Stimulated activated naive CD8-positive, alpha-beta T cell treated with anti-CD3 and anti-CD28 coated beads, Interleukin-15, Interleukin-2, amounts not matched to agents 100 U/mL and 50 U/mL, for 24 hours (primary cell): ENCODE measurements at regions not wholly inside any gene's neighbourhood (a gene's known extent, or its start where the extent isn't known, plus 50 kb on each side); places are given as distances from the start of the nearest gene placed in this dataset.

ENCODE experiments used
- ATAC-seq: fragments of 150-1000 bp; cut with Tn5 transposase; one replicate; pipeline ENCODE4 v1.10.0; 2021
- DNase-seq: peaks from one replicate; pipeline ENCODE4 v3.0.0; 2021

- no peak for ATAC-seq
- no peak for DNase-seq
Observed at GRCh38 chr9:27880635-27881034, 307.4 kb upstream of the C9orf72 start.

GRCh38 chr9:27888661-27889295 lies 315.5 kb upstream of the C9orf72 start:
- ATAC-seq (peak; percentile 49), DNase-seq (peak; percentile 68)

GRCh38 chr9:27924502-27924901 lies 351.2 kb upstream of the C9orf72 start:
- no peak for DNase-seq
- no peak for ATAC-seq

- no peak for ATAC-seq
- DNase-seq = no peak
Observed at GRCh38 chr9:27925815-27926214, 352.5 kb upstream of the C9orf72 start.

- ATAC-seq (no peak), DNase-seq (no peak)
Observed at GRCh38 chr9:27929841-27930240, 356.6 kb upstream of the C9orf72 start.

- ATAC-seq = no peak
- no peak for DNase-seq
Observed at GRCh38 chr9:27933210-27934025, 360.1 kb upstream of the C9orf72 start.

- no peak for ATAC-seq
- DNase-seq = no peak
Observed at GRCh38 chr9:27934471-27934870, 361.2 kb upstream of the C9orf72 start.

GRCh38 chr9:27939186-27939585 lies 365.9 kb upstream of the C9orf72 start:
- DNase-seq = no peak
- ATAC-seq = no peak

- ATAC-seq (no peak), DNase-seq (no peak)
Observed at GRCh38 chr9:27940535-27940934, 367.3 kb upstream of the C9orf72 start.

GRCh38 chr9:27943501-27943900 lies 370.2 kb upstream of the C9orf72 start:
- no peak for DNase-seq
- no peak for ATAC-seq

- DNase-seq = no peak
- ATAC-seq = no peak
Observed at GRCh38 chr9:27945386-27945785, 372.1 kb upstream of the C9orf72 start.

- DNase-seq (no peak), ATAC-seq (no peak)
Observed at GRCh38 chr9:27950382-27950781, 377.1 kb upstream of the C9orf72 start.

GRCh38 chr9:27954858-27955257 lies 381.6 kb upstream of the C9orf72 start:
- no peak for ATAC-seq
- no peak for DNase-seq

- DNase-seq = no peak
- ATAC-seq = no peak
Observed at GRCh38 chr9:27963836-27964235, 390.6 kb upstream of the C9orf72 start.

GRCh38 chr9:27967210-27967609 lies 393.9 kb upstream of the C9orf72 start:
- DNase-seq (no peak), ATAC-seq (no peak)

GRCh38 chr9:27977931-27978330 lies 404.6 kb upstream of the C9orf72 start:
- DNase-seq = no peak
- no peak for ATAC-seq

- DNase-seq (no peak), ATAC-seq (no peak)
Observed at GRCh38 chr9:27985714-27986113, 412.4 kb upstream of the C9orf72 start.

GRCh38 chr9:27990524-27990923 lies 417.2 kb upstream of the C9orf72 start:
- ATAC-seq = no peak

GRCh38 chr9:27991221-27991620 lies 417.9 kb upstream of the C9orf72 start:
- no peak for ATAC-seq
- no peak for DNase-seq

More at GRCh38 chr9:27990524-27990923, 417.2 kb upstream of the C9orf72 start:
- no peak for DNase-seq

GRCh38 chr9:28001096-28001495 lies 427.8 kb upstream of the C9orf72 start:
- ATAC-seq (no peak), DNase-seq (no peak)

GRCh38 chr9:28004900-28005299 lies 431.6 kb upstream of the C9orf72 start:
- DNase-seq = no peak
- ATAC-seq = no peak

GRCh38 chr9:28005779-28006178 lies 432.5 kb upstream of the C9orf72 start:
- DNase-seq (no peak), ATAC-seq (no peak)

GRCh38 chr9:28007097-28007817 lies 434.0 kb upstream of the C9orf72 start:
- DNase-seq = no peak
- no peak for ATAC-seq
